ENCODE measurements at regions not wholly inside any gene's neighbourhood (a gene's known extent, or its start where the extent isn't known, plus 50 kb on each side); places are given as distances from the start of the nearest gene placed in this dataset.

GRCh38 chr4:14646831-14647230 lies 355.4 kb upstream of the CPEB2 start:
- Histone ChIP-seq H3K79me2 (ENCODE audit: control insufficient read depth in 1 of 2, insufficient read depth in 2 of 2, low read length in 2 of 2) (no peaks in the 10 kb centered on the region), H4K20me1 (replicated peaks in 1 of 2; ENCODE audit: control insufficient read depth in 1 of 2, insufficient read depth in 2 of 2, low read length in 2 of 2) (no peaks in the 10 kb centered on the region), H3K14ac (ENCODE audit: insufficient read length) (no peak overlapping the region), H3K56ac (replicated peaks; ENCODE audit: insufficient read length, low read depth, low read length) (no peak overlapping the region), H3K9ac (replicated peaks in 1 of 4; ENCODE audit: extremely low read depth in 1 of 4, low read depth in 3 of 4, low read length in 3 of 4) (no peak overlapping the region), H3K4me1 (replicated peaks in 1 of 4; ENCODE audit: control insufficient read depth in 3 of 4, insufficient read depth in 4 of 4, low read length in 3 of 4) (no peaks in the 10 kb centered on the region), H2BK20ac (ENCODE audit: low read length) (no peak overlapping the region), H3K9me3 (ENCODE audit: insufficient read depth in 2 of 2, low read depth in 1 of 2, low read length in 1 of 2) (no peaks in the 10 kb centered on the region), H2AFZ (ENCODE audit: low read length) (no peak overlapping the region), H3K23me2 (ENCODE audit: low read depth, low read length) (no peaks in the 10 kb centered on the region), H3K4me2 (ENCODE audit: insufficient read depth in 1 of 2, low read depth in 2 of 2, low read length in 2 of 2) (no peak overlapping the region), H3K27ac (ENCODE audit: low read depth, low read length) (no peak overlapping the region), H4K5ac (ENCODE audit: insufficient read length, low read depth, low read length) (no peak overlapping the region), H3K4ac (replicated peaks; ENCODE audit: insufficient read length, low read depth, low read length) (no peak overlapping the region), H4K91ac (replicated peaks; ENCODE audit: insufficient read length, low read length) (no peak overlapping the region), H3K23ac (ENCODE audit: insufficient read length) (no peak overlapping the region), H3K18ac (ENCODE audit: extremely low read depth, low read length) (no peak overlapping the region), H2BK15ac (ENCODE audit: low read length) (no peak overlapping the region), H2BK5ac (ENCODE audit: low read depth, low read length) (no peak overlapping the region), H4K8ac (ENCODE audit: extremely low read depth, insufficient read depth, low read length) (no peak overlapping the region), H2AK5ac (ENCODE audit: low read depth, low read length) (no peak overlapping the region), H3K79me1 (ENCODE audit: low read depth, low read length) (no peaks in the 10 kb centered on the region), H2BK120ac (replicated peaks; ENCODE audit: low read depth, low read length) (no peak overlapping the region), H3K36me3 (ENCODE audit: control insufficient read depth in 2 of 4, insufficient read depth in 4 of 4, low read length in 3 of 4) (no peaks in the 10 kb centered on the region), H2BK12ac (ENCODE audit: low read depth, low read length) (no peak overlapping the region), H3K27me3 (replicated peaks in 1 of 4; ENCODE audit: control insufficient read depth in 3 of 4, extremely low read depth in 1 of 4, insufficient read depth in 3 of 4, low read length in 3 of 4) (no peaks in the 10 kb centered on the region), H3K4me3 (ENCODE audit: extremely low read depth in 1 of 4, insufficient read depth in 2 of 4, low read depth in 3 of 4, low read length in 4 of 4) (no peak overlapping the region)
- 93% methylated on average over 1 of the region's 1 CpG; no CpG with 5 or more reads in 1 of the 2 experiments for WGBS, 2 experiments (ENCODE audit: extremely low coverage in 1 of 2, insufficient coverage in 1 of 2, insufficient read length in 1 of 2, insufficient replicate concordance in 2 of 2, low coverage in 1 of 2, low lambda C conversion rate in 2 of 2, missing lambda C conversion rate in 1 of 2)
- DNase-seq (ENCODE audit: low read depth in 1 of 2, low spot score in 2 of 2): no peak
- ChIA-PET POLR2A (ENCODE audit: partially characterized antibody) (no interaction called here), CTCF (ENCODE audit: partially characterized antibody) (no interaction called here)
- FAIRE-seq: no peak
- TF ChIP-seq EZH2 (IDR thresholded peaks at IDR 0.05; ENCODE audit: low read depth, low read length, severe bottlenecking) (no peak), CEBPB (IDR thresholded peaks at IDR 0.05; ENCODE audit: low read depth, low read length) (no peak), SP1 (IDR thresholded peaks at IDR 0.05; ENCODE audit: low read depth, low read length) (no peak), BRCA1 (IDR thresholded peaks at IDR 0.05; ENCODE audit: low read depth, low read length) (no peak), ZNF274 (IDR thresholded peaks at IDR 0.05; ENCODE audit: borderline replicate concordance, extremely low read depth, low read length) (no peak), SIX5 (IDR thresholded peaks at IDR 0.05; ENCODE audit: low read depth, low read length) (no peak), KDM4A (IDR thresholded peaks at IDR 0.05; ENCODE audit: low read depth, low read length, severe bottlenecking) (no peak), CHD1 (IDR thresholded peaks at IDR 0.05; ENCODE audit: low read depth, low read length) (no peak), E2F6 (IDR thresholded peaks at IDR 0.05) (no peak), CHD2 (IDR thresholded peaks at IDR 0.05; ENCODE audit: low read length) (no peak), CTCF (IDR thresholded peaks at IDR 0.05; ENCODE audit: control extremely low read depth in 1 of 3, insufficient read depth in 1 of 3, low read depth in 1 of 3, low read length in 3 of 3) (no peak), SIN3A (conservative IDR thresholded peaks at IDR 0.05 in 1 of 2, IDR thresholded peaks at IDR 0.05 in 1 of 2; ENCODE audit: low read depth in 1 of 2, low read length in 2 of 2) (no peak), KDM5A (IDR thresholded peaks at IDR 0.05; ENCODE audit: low read length) (no peak)

Data from H1 (cell line).